ENCODE measurements at regions not wholly inside any gene's neighbourhood (a gene's known extent, or its start where the extent isn't known, plus 50 kb on each side); places are given as distances from the start of the nearest gene placed in this dataset.

DNA sequence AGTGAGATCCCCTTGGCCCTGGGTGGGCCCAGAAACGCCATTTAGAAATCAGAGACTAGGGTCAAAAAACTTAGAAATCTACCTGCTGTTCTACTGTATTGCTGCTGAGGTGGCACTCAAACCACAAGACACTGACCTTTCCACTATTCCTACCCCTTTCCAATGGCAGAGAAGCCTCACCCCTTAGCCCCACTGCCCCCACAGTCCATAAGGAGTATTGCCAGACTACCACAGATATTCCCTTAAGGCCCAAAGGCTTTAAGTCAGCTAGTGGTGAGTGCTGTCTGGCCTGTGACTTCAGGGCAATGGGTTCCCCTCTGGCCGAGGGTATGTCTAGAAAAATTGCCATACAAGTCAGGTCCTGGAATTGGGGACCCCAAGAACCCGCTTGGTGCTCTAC is 656.1 kb downstream of the COL12A1 start:
- no peak for TF ChIP-seq CTCF (IDR thresholded peaks at IDR 0.05)
- TF ChIP-seq POLR2A (IDR thresholded peaks at IDR 0.05): no peak
- no peak overlapping the region for H3K4me3 ChIP-seq
- H3K27ac ChIP-seq: no peak overlapping the region
- no peak for DNase-seq
- no peaks in the 10 kb centered on the region for H3K36me3 ChIP-seq (replicated peaks in 1 of 2; ENCODE audit: insufficient read depth in 1 of 2, low read depth in 2 of 2)
- intact Hi-C loops (cut with DNase I): no loop called here
- H3K9me3 ChIP-seq: no peaks in the 10 kb centered on the region
- no peaks in the 10 kb centered on the region for H3K4me1 ChIP-seq
- ATAC-seq: no peak
- H3K27me3 ChIP-seq: no peaks in the 10 kb centered on the region
- WGBS, 2 donors: 80 to 89% methylated on average over 3 of the region's 3 CpGs

GRCh38 chr6:74534465-74535211 is 671.2 kb downstream of the COL12A1 start:
- WGBS, 2 donors: 14 to 16% methylated on average over 2 of the region's 2 CpGs
- no peaks in the 10 kb centered on the region for H3K27me3 ChIP-seq
- no peaks in the 10 kb centered on the region for H3K36me3 ChIP-seq (replicated peaks in 1 of 2; ENCODE audit: insufficient read depth in 1 of 2, low read depth in 2 of 2)
- peaks cover 14% of the 10 kb centered on the region for H3K4me1 ChIP-seq
- no peak overlapping the region for H3K4me3 ChIP-seq
- intact Hi-C loops (cut with DNase I): no loop called here
- peak overlapping the region; percentile 32 to 85 (median 74) for H3K27ac ChIP-seq
- TF ChIP-seq POLR2A (IDR thresholded peaks at IDR 0.05): no peak
- TF ChIP-seq CTCF (IDR thresholded peaks at IDR 0.05): peak in 2 of 7 experiments; percentile 7 to 15
- no peaks in the 10 kb centered on the region for H3K9me3 ChIP-seq
- DNase-seq (peak in 3 of 4 donors; percentile 42 to 67 (median 54)), ATAC-seq (peak; percentile 100)

- 57 to 62% methylated on average over 1 of the region's 1 CpG for WGBS, 2 donors
- intact Hi-C loops (cut with DNase I): no loop called here
Observed at GRCh38 chr6:74519163-74519562, 686.7 kb downstream of the COL12A1 start.

DNA sequence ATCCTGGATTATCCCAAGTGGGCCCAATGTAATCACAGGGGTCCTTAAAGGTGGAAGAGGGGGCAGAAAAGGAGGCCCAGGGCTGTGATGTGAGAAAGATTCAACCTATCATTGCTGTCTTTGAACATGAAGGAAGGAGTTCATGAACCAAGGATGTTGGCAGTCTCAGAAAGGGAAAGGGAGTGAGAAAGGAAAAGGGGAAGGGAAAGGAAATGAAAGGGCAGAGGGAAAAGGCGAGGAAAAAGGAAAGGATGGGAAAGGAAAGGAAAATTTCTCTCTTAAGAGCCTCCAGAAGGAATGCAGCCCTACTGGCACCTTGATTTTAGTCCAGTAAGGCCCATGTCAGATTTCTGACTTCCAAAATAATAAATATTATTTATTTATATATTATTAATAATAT is 687.8 kb downstream of the COL12A1 start:
- Histone ChIP-seq H3K4me1 (no peaks in the 10 kb centered on the region), H3K27me3 (no peaks in the 10 kb centered on the region), H3K27ac (no peak overlapping the region), H3K36me3 (replicated peaks in 1 of 2; ENCODE audit: insufficient read depth in 1 of 2, low read depth in 2 of 2) (no peaks in the 10 kb centered on the region), H3K4me3 (no peak overlapping the region), H3K9me3 (no peaks in the 10 kb centered on the region)
- ATAC-seq (no peak), DNase-seq (no peak)
- TF ChIP-seq CTCF (IDR thresholded peaks at IDR 0.05) (no peak), POLR2A (IDR thresholded peaks at IDR 0.05) (no peak)
- intact Hi-C loops (cut with DNase I): no loop called here
- 85 to 94% methylated on average over 1 of the region's 1 CpG for WGBS, 2 donors

More at GRCh38 chr6:74519163-74519562, 686.7 kb downstream of the COL12A1 start:
- Histone ChIP-seq H3K4me1 (no peaks in the 10 kb centered on the region), H3K4me3 (no peak overlapping the region), H3K27me3 (no peaks in the 10 kb centered on the region), H3K9me3 (no peaks in the 10 kb centered on the region), H3K36me3 (replicated peaks in 1 of 2; ENCODE audit: insufficient read depth in 1 of 2, low read depth in 2 of 2) (no peaks in the 10 kb centered on the region), H3K27ac (no peak overlapping the region)
- ATAC-seq (peak; percentile 38), DNase-seq (no peak)
- no peak for TF ChIP-seq POLR2A (IDR thresholded peaks at IDR 0.05)
- TF ChIP-seq CTCF (IDR thresholded peaks at IDR 0.05): no peak

GRCh38 chr6:74510878-74511277 is 695.0 kb downstream of the COL12A1 start:
- H3K4me1 ChIP-seq: no peaks in the 10 kb centered on the region
- intact Hi-C loops (cut with DNase I): no loop called here
- no peak overlapping the region for H3K27ac ChIP-seq
- no peaks in the 10 kb centered on the region for H3K27me3 ChIP-seq
- TF ChIP-seq CTCF (IDR thresholded peaks at IDR 0.05) (no peak), POLR2A (IDR thresholded peaks at IDR 0.05) (no peak)
- H3K4me3 ChIP-seq: no peak overlapping the region
- no peaks in the 10 kb centered on the region for H3K9me3 ChIP-seq
- 87 to 88% methylated on average over 3 of the region's 3 CpGs for WGBS, 2 donors
- no peak for DNase-seq
- no peaks in the 10 kb centered on the region for H3K36me3 ChIP-seq (replicated peaks in 1 of 2; ENCODE audit: insufficient read depth in 1 of 2, low read depth in 2 of 2)
- no peak for ATAC-seq
